Pancreas (tissue), 10 donors: ENCODE measurements at regions not wholly inside any gene's neighbourhood (a gene's known extent, or its start where the extent isn't known, plus 50 kb on each side); places are given as distances from the start of the nearest gene placed in this dataset.

Experiments used
- ATAC-seq, 4 donors: fragments of 200-7000 bp; cut with Tn5 transposase; one replicate each; pipeline versions ENCODE4 v1.8.0 to v1.9.1; 2020; ENCODE audit warnings: mild to moderate bottlenecking in 4 of 4, moderate library complexity in 4 of 4
- DNase-seq, 6 donors: peaks; one replicate each; pipeline ENCODE4 v3.0.0-alpha.2; 2020
- FAIRE-seq: peaks from 2 replicates; lab custom pipeline; 2012; peaks lifted over from hg19 to GRCh38; lab: Jason Lieb, UNC
- H3K27ac ChIP-seq, 4 donors: fragments of 200-600 bp; sonication (generic); 1 replicate in 3 of 4; 2 replicates in 1 of 4; pipeline versions ENCODE4 v1.5.0 to v1.8.0; 2020
- H3K27me3 ChIP-seq, 4 donors: fragments of 200-600 bp; one replicate each; pipeline ENCODE4 v1.8.0; 2021
- H3K36me3 ChIP-seq, 3 donors: fragments of 200-600 bp; sonication (generic) in 1 of 3; one replicate each; pipeline versions ENCODE4 v1.5.0 to v1.8.0; 2020 to 2021
- H3K4me1 ChIP-seq, 3 donors: fragments of 200-600 bp; one replicate each; pipeline ENCODE4 v1.8.0; 2021
- H3K4me3 ChIP-seq, 4 donors: fragments of 200-600 bp; sonication (generic) in 2 of 4; one replicate each; pipeline versions ENCODE4 v1.5.0 to v1.8.0; 2020 to 2021
- H3K9me3 ChIP-seq, 4 donors: fragments of 200-600 bp; one replicate each; pipeline ENCODE4 v1.8.0; 2021
- WGBS, 2 donors: extraction: QIAGEN DNeasy Blood & Tissue Kit; methylation state at CpG; one replicate each; pipeline ENCODE4 v1.1.7; 2013; 5-methylcytosine and 5-hydroxymethylcytosine counted together
- intact Hi-C, 3 donors: fragments of 100-400 bp; cut with DNase I; formaldehyde crosslinking; loops; one replicate each; pipeline versions ENCODE4 v1.11.1 to v1.14.2; 2022
- TF ChIP-seq, protein P1 (sequence below), 4 donors: fragments of 200-600 bp; sonication (generic) in 3 of 4; IDR thresholded peaks; one replicate each; pipeline versions ENCODE4 v1.5.0 to v1.8.0; 2021; ENCODE audit warnings: antibody characterized with exemption in 4 of 4
- donor health status: healthy with polysubstance abuse.
- donor health status: DM: no; HTN: no; CAD: no; lungs with moderate emphysema.
- donor health status: DM: no; HTN: no; CAD: no.
- donor health status: control.
- donor health status: control.
- donor health status: Bipolar disorder and iron deficiency.
- donor health status: DM: yes; HTN: yes; CAD: no.
- donor health status: DM: no; HTN: no; CAD: no.
- donor health status: DM: no; HTN: no; CAD: no.
- donor health status: DM: yes; HTN: yes; CAD: no.

DNA sequence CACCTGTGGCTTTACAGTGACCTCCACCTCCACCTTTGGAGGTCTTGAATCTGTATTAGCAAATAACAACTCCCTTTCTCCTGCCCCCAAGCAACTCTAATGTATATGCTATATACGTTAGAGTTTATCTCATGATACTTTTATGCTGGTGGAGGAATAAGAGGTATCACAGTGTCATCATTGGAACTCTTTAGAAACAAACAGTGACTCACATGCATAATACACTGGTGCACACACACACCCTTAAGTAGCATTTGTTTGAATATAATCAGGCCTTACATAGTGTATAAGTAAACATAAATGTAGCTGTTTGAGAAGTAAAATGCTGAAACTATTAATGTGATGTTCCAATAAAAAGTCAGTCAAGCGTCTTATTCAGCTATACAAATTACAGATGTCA is 280.2 kb upstream of the C2CD4B start:
- Histone ChIP-seq H3K4me1 (no peaks in the 10 kb centered on the region), H3K36me3 (no peaks in the 10 kb centered on the region), H3K27ac (no peak overlapping the region), H3K27me3 (no peaks in the 10 kb centered on the region), H3K4me3 (no peak overlapping the region), H3K9me3 (no peaks in the 10 kb centered on the region)
- DNase-seq (no peak), FAIRE-seq (no peak), ATAC-seq (no peak)
- WGBS, 2 donors = 94 to 96% methylated on average over 2 of the region's 2 CpGs
- intact Hi-C loops = no loop called here
- TF ChIP-seq, protein P1, sequence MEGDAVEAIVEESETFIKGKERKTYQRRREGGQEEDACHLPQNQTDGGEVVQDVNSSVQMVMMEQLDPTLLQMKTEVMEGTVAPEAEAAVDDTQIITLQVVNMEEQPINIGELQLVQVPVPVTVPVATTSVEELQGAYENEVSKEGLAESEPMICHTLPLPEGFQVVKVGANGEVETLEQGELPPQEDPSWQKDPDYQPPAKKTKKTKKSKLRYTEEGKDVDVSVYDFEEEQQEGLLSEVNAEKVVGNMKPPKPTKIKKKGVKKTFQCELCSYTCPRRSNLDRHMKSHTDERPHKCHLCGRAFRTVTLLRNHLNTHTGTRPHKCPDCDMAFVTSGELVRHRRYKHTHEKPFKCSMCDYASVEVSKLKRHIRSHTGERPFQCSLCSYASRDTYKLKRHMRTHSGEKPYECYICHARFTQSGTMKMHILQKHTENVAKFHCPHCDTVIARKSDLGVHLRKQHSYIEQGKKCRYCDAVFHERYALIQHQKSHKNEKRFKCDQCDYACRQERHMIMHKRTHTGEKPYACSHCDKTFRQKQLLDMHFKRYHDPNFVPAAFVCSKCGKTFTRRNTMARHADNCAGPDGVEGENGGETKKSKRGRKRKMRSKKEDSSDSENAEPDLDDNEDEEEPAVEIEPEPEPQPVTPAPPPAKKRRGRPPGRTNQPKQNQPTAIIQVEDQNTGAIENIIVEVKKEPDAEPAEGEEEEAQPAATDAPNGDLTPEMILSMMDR (IDR thresholded peaks at IDR 0.05) = no peak

DNA sequence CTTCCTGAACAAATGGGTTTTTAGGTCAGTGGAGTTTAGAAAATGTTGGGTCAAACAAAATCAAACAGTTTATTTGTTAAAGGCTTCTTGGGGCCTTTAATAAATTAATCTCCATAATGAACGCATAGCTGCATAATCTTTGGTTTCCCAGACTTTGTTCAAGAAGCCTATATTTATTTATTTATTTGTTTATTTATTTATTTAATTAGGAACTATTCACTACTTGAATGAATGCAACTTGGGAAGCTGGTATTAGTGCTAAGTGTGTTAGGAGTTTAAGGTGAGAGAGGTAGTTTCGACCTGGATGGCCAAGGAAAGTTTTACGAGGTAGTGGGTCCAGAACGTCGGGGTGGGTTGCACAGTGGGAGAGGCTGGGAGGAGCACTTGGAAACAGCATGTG is 281.9 kb upstream of the C2CD4B start:
- FAIRE-seq (no peak), ATAC-seq (no peak), DNase-seq (no peak)
- H3K27ac ChIP-seq = no peak overlapping the region
- intact Hi-C loops = no loop called here
- H3K36me3 ChIP-seq = no peaks in the 10 kb centered on the region
- 91 to 97% methylated on average over 5 of the region's 5 CpGs for whole genome bisulfite sequencing, 2 donors
- no peaks in the 10 kb centered on the region for H3K4me1 ChIP-seq
- H3K9me3 ChIP-seq = no peaks in the 10 kb centered on the region
- TF ChIP-seq, protein P1 (IDR thresholded peaks at IDR 0.05) = no peak
- H3K27me3 ChIP-seq = no peaks in the 10 kb centered on the region
- H3K4me3 ChIP-seq = no peak overlapping the region

DNA sequence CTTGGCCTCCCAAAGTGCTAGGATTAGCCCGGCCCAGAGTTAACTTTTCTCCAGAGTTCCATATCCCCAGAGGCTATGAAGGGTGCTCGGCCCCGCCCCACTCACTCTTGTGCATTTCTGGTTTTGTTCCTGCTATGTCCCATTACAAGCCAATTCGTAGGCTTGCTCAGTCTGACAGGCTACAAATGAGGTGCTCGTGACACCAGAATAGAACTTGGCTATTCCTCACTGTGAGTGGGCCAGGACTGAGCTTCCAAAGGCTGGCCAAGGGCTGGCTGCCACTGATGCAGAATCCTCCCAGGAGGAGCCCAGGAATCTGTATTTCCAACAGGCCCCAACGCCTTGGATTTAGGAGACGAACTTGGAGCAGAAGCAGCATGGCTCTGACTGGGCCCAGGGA is 282.7 kb upstream of the C2CD4B start:
- FAIRE-seq (no peak), DNase-seq (no peak), ATAC-seq (no peak)
- Histone ChIP-seq H3K27ac (no peak overlapping the region), H3K36me3 (no peaks in the 10 kb centered on the region), H3K27me3 (no peaks in the 10 kb centered on the region), H3K4me3 (no peak overlapping the region), H3K9me3 (no peaks in the 10 kb centered on the region), H3K4me1 (no peaks in the 10 kb centered on the region)
- intact Hi-C loops = no loop called here
- TF ChIP-seq, protein P1 (IDR thresholded peaks at IDR 0.05) = no peak
- 92 to 93% methylated on average over 7 of the region's 7 CpGs for WGBS, 2 donors

DNA sequence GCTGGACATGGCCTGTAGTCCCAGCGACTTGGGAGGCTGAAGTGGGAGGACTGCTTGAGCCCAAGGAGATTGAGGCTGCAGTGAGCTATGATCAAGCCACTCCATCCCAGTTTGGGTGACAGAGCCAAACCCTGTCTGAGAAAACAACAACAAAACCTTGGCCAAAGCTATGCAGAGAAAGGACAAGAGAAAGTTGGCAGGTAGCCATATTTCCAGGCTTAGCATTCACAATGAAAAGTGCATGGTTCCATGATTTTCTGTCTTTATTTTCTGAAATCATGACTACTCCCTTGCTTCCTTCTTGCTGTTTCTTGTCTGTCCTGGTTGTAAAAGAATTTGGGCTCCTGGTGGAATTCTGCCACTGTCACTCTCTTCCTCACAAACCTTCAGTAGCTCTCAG is 284.6 kb upstream of the C2CD4B start:
- TF ChIP-seq, protein P1 (IDR thresholded peaks at IDR 0.05) = no peak
- Histone ChIP-seq H3K27ac (no peak overlapping the region), H3K36me3 (no peaks in the 10 kb centered on the region), H3K4me3 (no peak overlapping the region), H3K27me3 (no peaks in the 10 kb centered on the region), H3K4me1 (no peaks in the 10 kb centered on the region), H3K9me3 (no peaks in the 10 kb centered on the region)
- intact Hi-C loops = no loop called here
- FAIRE-seq = no peak
- 92 to 96% methylated on average over 1 of the region's 1 CpG for WGBS, 2 donors
- DNase-seq = no peak
- ATAC-seq = no peak

DNA sequence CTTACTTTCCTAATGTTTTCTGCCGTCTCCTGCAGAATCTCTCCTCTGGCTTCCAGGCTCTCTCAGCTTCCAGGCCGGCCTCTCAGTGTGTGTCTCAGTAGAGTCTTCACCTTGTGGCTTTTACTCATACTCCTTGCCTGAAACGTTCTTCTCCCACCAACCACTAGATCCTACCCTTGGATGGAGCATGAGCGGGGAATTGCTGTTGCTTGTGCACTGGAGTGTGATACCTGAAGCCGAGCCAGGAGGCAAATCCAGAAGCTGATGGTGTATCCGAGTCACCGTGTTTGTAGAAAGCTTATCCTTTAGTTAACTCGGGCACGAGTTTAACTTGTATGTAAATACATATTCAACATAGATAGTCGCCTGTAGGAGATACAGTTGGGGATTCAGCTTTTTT is 285.0 kb upstream of the C2CD4B start:
- DNase-seq = no peak

More for the DNA sequence above, 285.0 kb upstream of the C2CD4B start:
- H3K9me3 ChIP-seq = no peaks in the 10 kb centered on the region
- no peak overlapping the region for H3K27ac ChIP-seq
- H3K4me3 ChIP-seq = no peak overlapping the region
- TF ChIP-seq, protein P1 (IDR thresholded peaks at IDR 0.05) = no peak
- intact Hi-C loops = no loop called here
- no peaks in the 10 kb centered on the region for H3K4me1 ChIP-seq
- FAIRE-seq = no peak
- no peaks in the 10 kb centered on the region for H3K27me3 ChIP-seq
- ATAC-seq = no peak
- WGBS, 2 donors = 91 to 97% methylated on average over 10 of the region's 10 CpGs
- H3K36me3 ChIP-seq = no peaks in the 10 kb centered on the region
